Neural crest cell (in vitro differentiated cells): ENCODE measurements at regions not wholly inside any gene's neighbourhood (a gene's known extent, or its start where the extent isn't known, plus 50 kb on each side); places are given as distances from the start of the nearest gene placed in this dataset.

Experiments
- DNase-seq: peaks from one replicate; pipeline ENCODE4 v3.0.0; 2021; ENCODE audit warnings: low read depth, mixed read lengths, low spot score
- H3K27ac Mint-ChIP-seq: one replicate; pipeline ENCODE4 v1.8.0; 2021; ENCODE audit warnings: mild to moderate bottlenecking, mixed read lengths; ENCODE audit not compliant: unreplicated experiment
- H3K27me3 Mint-ChIP-seq: 2 replicates; pipeline ENCODE4 v1.8.0; 2021; ENCODE audit warnings: low read depth, mild to moderate bottlenecking, mixed read lengths
- H3K36me3 Mint-ChIP-seq: 2 replicates; pipeline ENCODE4 v1.8.0; 2021; ENCODE audit warnings: low read depth, mild to moderate bottlenecking, mixed read lengths
- H3K4me1 Mint-ChIP-seq: 2 replicates; pipeline ENCODE4 v1.8.0; 2021; ENCODE audit warnings: mixed read lengths
- H3K4me3 Mint-ChIP-seq: one replicate; pipeline ENCODE4 v1.8.0; 2021; ENCODE audit warnings: mild to moderate bottlenecking, mixed read lengths
- H3K9me3 Mint-ChIP-seq: 2 replicates; pipeline ENCODE4 v1.8.0; 2021; ENCODE audit warnings: mixed read lengths
- CTCF ChIP-seq: fragments of 200-600 bp; sonication (generic); conservative IDR thresholded peaks from 2 replicates; pipeline ENCODE4 v1.5.0; 2021; ENCODE audit warnings: antibody characterized with exemption, mild to moderate bottlenecking

GRCh38 chr16:77594057-77594456 is 128.3 kb upstream of the NUDT7 start:
- DNase-seq: no peak
- Mint-ChIP-seq H3K4me3 (no peak overlapping the region), H3K9me3 (no peaks in the 10 kb centered on the region), H3K27me3 (peaks cover 4% of the 10 kb centered on the region), H3K36me3 (no peaks in the 10 kb centered on the region), H3K27ac (no peak overlapping the region), H3K4me1 (peaks cover 4% of the 10 kb centered on the region)
- no peak for TF ChIP-seq CTCF

- Mint-ChIP-seq H3K4me1 (peaks cover 4% of the 10 kb centered on the region), H3K27ac (no peak overlapping the region), H3K9me3 (no peaks in the 10 kb centered on the region), H3K36me3 (no peaks in the 10 kb centered on the region), H3K4me3 (no peak overlapping the region), H3K27me3 (peaks cover 4% of the 10 kb centered on the region)
- DNase-seq: no peak
- no peak for TF ChIP-seq CTCF
Observed at GRCh38 chr16:77594799-77595596, 127.3 kb upstream of the NUDT7 start.

- TF ChIP-seq CTCF: no peak
- Mint-ChIP-seq H3K36me3 (no peaks in the 10 kb centered on the region), H3K9me3 (peaks cover 4% of the 10 kb centered on the region), H3K4me1 (no peaks in the 10 kb centered on the region), H3K27me3 (peaks cover 4% of the 10 kb centered on the region), H3K4me3 (no peak overlapping the region), H3K27ac (no peak overlapping the region)
- DNase-seq: no peak
Observed at GRCh38 chr16:77596261-77596660, 126.1 kb upstream of the NUDT7 start.

- H3K27me3 Mint-ChIP-seq: peaks cover 4% of the 10 kb centered on the region
- TF ChIP-seq CTCF: peak; percentile 82
- DNase-seq: peak; percentile 28
- H3K36me3 Mint-ChIP-seq: no peaks in the 10 kb centered on the region
- no peaks in the 10 kb centered on the region for H3K4me1 Mint-ChIP-seq
- no peak overlapping the region for H3K4me3 Mint-ChIP-seq
- peaks cover 4% of the 10 kb centered on the region for H3K9me3 Mint-ChIP-seq
- no peak overlapping the region for H3K27ac Mint-ChIP-seq
Observed at GRCh38 chr16:77599793-77600415, 122.4 kb upstream of the NUDT7 start.

- Mint-ChIP-seq H3K27ac (no peak overlapping the region), H3K27me3 (peaks cover 4% of the 10 kb centered on the region), H3K9me3 (peaks cover 4% of the 10 kb centered on the region), H3K4me1 (no peaks in the 10 kb centered on the region), H3K4me3 (no peak overlapping the region), H3K36me3 (no peaks in the 10 kb centered on the region)
- no peak for TF ChIP-seq CTCF
- no peak for DNase-seq
Observed at GRCh38 chr16:77600555-77600954, 121.8 kb upstream of the NUDT7 start.
